NCI-H1105 treated with DMSO at 0.1 percent for 48 hours (cell line): ENCODE measurements at regions not wholly inside any gene's neighbourhood (a gene's known extent, or its start where the extent isn't known, plus 50 kb on each side); places are given as distances from the start of the nearest gene placed in this dataset.
"Not testable (repeated sequence)": the region's sequence is repeated elsewhere in the genome, so short reads cannot be mapped to it uniquely, and the experiment has no call there.

Experiments used
- DNase-seq: peaks from one replicate; lab custom pipeline; 2025; lab: John Stamatoyannopoulos, UW

DNA sequence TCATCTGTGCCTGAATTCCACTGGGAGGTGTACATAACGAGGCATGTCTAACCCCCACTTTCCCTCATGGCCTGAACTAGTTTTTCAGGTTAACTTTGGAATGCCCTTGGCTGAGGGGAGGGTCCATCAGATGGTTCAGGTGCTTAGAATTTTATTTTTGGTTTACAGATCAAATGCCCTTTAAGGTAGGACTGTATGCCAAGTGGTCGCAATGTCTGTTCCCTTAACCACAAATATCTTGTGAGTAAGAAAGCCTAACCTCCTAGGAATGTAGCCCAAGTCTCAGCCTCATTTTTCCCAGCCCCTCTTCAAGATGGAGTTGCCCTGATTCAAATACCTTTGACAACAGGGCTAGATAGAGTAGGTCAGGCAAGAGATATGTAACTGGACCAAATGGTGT lies 78.4 kb downstream of the RNASET2 start:
- no peak for DNase-seq

DNA sequence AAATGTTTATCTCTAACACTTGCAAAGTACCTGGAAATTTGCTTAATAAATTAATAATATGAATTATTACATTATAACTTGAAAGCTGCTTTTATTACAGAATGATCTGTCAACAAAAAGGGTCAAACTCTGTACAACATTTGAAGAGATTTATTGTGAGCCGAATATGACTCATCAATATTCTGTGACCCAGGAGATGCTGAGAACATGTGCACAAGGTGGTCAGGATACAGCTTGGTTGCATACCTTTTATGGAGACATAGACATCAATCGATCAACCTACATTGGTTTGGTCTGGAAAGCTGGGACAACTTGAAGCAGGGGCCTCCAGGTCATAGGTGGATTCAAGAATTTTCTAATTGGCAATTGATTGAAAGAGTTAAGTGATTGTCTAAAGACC lies 79.0 kb downstream of the RNASET2 start:
- DNase-seq, result no peak

DNA sequence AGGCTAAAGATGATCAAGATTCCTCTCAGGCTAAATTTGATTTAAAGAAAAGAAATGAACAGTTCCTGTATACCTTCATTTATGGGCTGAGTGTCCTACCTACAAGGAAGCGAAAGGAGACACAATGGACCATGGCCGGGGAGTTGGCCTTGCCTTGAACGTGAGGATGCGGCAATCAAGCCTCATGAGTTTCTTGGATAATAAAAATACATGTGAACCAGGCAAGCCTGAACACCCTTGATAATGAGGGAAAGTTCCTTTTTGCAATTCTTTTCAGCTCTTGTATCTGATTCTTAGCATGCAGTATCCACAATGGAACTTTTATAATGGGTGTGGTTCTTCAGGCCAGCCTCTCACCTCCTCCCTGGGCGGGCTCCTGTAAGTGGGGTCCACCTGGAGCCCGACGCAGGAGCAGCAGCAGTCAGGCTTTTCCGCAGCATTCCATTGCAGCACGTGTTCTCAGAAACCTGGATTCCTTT lies 83.8 kb downstream of the RNASET2 start:
- no peak for DNase-seq

DNA sequence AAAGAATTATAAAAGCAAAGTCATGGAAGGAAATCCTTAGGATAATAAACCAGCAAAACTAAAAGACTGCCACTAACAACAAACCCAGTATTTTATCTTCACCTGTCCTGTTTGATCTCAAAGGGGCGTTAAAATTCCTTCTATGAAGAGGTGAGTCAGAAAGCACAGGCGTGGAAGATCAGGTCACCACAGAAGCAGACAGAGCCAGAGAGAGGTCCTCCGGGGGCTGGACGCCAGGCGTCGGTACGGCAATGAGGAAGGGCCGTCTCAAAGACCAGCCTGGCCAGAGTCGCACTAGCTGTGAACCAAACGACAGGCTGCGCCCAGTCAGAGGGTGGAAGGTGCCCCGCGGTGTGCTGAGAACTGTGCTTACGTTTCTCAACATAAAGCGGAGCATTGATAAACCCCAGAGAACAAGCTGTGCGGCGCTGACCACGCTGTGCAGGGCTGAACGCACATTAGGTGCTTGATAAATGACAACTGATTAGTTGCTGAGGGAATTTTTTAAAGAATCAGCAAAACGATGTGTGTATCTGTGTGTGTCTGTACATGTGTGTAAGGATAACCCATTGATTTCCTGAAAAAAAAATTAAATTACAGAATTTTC lies 85.6 kb downstream of the RNASET2 start:
- DNase-seq, result no peak

DNA sequence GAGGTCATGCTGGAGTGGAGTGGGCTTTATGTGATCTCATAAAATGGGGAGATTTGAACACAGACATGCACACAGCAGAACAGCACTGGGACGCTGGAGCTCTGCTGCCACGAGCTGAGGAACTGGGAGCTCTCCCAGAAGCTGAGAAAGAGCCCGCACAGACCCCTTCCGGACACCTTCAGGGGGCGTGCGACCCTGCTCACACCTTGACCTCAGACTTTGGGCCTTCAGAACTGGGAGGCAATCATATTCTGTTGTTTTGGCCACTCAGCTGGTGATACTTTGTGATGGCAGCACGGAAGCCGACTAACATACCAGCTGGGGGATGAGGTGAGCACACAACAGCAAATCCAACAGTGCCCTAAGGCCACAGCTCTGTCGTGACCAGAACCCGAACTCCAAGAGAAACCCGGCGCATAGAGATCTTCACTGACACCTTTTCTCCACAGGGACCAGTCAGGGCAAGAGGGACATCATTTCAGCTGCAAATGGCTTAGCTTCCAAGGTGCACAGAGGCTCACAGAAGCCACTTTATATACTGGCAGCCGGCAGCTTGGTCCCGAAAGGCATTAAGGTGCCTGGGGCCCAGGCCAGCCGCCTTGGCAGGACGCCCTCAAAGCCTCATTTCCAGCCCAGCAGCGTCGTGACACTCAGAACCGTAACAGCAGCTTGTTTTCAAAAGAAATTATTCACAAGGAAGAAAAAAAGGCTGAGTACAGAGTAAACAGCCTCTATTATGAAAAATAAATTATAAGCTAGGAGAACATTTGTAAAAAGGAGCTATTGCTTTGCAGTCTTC lies 89.3 kb downstream of the RNASET2 start:
- DNase-seq, result peak; percentile 28

DNA sequence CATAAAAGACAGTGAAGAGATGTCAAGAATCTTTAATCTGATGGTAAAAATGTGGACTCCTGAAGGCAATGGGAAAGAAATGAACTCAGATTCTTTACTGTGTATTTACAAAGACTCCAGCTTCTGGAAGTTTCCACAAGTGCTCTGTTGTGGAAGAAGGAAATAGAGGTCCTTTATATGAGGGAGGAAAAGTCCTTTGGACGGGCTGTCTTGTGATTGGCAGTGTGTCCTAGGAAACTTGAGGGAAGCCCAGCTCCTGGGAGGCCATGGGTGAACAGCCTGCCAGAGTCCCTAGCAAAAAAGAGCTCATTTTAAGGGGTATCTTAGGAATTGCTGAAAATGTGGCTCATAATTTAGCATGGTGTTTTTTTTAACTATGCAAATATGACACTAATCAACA lies 92.0 kb downstream of the RNASET2 start:
- no peak for DNase-seq

DNA sequence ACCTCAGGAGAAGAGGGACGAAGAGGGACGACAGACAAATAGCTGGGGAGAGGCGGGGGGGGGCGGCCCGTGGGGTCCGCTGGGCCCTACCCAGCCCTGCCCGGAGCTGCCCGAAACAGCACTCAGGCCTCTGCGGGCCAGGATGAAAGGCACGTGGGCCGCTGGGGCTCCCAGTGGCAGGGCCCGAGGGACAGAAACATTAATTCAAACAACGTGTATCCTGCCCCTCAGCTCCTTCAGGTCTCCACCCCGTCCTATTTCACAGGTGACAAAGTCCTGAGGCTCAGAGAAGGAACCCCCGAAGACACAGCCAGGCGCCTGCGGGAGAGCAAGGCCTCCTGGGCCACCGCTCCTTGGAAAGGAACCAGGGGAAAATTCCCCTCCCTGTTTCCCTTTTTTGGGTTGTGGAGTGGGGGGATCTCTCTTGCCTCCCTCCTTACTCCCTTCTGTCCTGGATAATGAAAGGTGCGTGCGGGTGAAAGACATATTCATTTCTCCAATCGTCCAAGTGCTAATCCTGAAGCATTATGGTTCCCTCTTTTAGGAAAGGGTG lies 93.3 kb downstream of the RNASET2 start:
- no peak for DNase-seq

DNA sequence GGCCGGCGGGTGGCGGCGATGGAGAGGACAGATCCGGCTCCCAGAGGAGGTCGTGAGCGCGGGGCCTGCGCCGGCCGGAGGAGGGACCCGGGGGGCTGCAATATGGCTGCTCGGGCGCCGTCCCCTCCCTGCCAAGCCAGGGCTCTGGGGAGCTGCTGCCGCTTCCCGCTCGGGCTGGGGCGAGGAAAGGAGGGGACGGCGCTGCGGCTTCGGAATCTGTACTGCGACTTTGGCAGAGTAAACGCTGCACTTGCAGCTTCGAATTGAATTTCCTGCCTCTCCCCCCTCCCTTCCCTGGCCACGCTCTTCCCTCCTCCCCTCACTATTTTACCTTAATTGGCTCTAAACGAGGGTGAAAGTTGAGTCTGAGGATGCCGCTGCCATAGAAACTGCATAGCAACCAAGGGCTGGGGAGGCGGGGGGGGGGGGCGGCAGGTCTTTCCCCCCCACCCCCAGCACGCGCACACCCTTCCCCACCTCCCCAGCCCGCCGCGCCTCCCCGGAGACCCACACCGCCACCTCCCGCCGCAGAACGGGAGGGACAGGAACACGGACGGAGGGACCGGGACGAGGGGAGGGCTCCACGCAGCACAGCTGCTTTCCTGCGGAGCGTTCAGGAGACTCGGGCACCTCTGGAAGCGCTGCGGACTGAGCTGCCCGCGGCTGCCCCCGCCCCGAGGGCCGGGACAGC lies 93.9 kb downstream of the RNASET2 start:
- DNase-seq, result peak; percentile 74

DNA sequence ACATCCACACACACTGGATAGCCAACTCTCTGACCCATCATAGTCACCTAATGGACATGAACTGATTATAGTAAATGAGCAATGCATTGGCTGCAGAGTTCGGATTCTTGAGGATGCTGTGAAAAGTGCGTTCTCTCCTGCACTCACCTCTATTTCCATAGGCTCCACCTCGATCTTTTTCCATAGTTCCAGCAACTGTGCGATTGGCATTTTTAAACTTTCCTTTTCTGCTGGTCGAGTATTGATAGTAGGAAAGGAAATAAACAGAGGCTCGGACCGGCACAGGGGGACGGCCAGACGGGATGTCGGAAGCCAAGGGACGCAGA lies 94.4 kb downstream of the RNASET2 start:
- DNase-seq, result no peak

DNA sequence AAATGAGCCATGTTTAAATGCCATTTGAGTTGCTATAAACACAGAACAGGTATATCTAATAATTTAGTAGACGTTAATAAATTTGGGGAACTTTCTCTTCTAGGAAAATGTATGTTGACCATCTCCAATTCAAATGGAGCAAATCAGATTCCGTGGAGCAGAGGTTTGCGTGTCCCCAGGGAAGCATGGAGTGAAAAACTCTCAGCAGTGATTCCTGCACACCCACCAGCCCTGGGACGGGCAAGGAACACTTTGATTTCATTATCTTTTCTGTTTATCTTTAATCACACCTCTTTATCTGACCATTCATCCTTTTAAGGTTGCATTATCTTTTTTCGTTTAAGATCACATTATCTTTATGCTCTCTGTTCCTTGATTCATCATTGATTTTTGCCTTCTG lies 95.0 kb downstream of the RNASET2 start:
- DNase-seq, result no peak

DNA sequence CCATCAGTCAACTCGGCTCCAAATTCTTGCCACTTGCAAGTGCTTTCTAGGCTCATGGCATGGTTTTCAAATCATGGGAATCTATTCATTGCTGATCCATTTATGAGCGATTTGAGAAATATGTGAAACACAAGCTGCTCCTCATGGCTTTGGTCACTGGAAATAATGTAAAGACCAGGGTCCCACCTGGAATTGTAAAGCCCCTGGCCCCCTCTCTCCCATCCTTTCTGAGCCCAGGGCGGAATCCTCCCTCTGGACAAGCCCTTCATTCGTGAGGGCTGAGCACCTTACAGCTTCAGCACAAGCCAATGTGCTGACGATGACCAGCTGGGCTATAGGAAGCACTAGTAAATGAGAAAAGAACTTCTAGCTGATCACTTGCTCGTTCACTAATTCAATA lies 96.0 kb downstream of the RNASET2 start:
- no peak for DNase-seq

DNA sequence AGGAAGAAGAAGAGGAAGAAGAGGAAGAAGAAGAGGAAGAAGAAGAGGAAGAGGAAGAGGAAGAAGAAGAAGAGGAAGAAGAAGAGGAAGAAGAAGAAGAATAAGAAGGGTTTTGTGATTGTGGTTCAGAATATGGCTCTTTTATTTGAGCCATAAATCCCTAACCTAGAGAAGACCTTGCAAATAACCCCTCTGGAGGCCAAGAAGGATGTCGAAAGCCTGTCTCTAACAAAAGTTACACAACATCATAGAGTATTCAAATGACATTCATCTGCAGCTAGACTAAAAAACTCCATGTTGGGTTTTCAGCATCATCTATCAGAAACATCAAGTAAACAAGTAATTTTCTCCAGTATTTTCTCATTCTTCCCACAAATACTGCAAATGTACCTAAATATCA lies 100.9 kb downstream of the RNASET2 start:
- DNase-seq, result no peak

DNA sequence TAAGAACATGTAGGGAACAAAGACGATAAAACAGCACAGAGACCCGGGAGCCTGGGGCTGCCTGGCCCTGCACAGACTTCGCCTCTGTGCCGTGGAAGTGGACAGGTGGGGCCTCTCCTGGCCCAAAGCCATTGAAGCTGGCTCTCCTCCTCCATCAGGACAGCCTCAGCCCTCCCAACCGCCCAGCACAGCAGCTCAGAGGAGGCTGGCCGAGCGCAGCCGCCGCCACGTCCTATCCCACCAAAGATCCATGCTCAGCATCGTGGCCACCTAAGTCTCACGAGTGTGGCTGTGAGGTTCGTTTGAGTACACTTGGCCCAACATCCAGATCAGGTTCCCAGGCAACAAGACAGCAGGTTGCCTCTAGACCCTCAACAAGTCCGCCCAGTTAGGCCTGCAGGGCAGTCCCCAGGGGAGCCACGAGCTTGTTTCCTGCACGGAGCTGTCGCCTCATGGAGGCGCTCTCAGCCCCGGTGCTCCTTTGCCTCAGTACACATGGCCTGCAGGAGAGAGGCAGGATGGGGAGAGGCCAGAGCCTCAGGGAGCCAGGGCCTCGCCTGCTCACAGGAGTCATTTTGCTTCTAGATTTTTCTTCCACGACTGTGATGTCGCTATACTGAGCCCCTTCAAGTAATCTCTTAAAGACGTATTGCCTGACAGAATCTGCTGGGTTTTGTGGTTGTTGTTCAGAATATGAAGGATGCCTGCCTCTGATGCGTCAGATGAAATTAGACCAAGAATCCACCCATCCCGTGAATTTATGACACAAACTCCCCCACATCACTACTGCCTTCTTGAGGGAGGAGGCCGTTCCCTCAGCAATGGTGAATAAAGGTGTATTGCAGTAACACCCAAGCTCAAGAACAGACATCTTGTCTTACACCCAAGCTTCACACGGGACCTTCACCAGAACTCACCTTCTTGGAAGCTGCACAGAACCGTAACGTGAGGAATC lies 102.7 kb downstream of the RNASET2 start:
- DNase-seq, result no peak

DNA sequence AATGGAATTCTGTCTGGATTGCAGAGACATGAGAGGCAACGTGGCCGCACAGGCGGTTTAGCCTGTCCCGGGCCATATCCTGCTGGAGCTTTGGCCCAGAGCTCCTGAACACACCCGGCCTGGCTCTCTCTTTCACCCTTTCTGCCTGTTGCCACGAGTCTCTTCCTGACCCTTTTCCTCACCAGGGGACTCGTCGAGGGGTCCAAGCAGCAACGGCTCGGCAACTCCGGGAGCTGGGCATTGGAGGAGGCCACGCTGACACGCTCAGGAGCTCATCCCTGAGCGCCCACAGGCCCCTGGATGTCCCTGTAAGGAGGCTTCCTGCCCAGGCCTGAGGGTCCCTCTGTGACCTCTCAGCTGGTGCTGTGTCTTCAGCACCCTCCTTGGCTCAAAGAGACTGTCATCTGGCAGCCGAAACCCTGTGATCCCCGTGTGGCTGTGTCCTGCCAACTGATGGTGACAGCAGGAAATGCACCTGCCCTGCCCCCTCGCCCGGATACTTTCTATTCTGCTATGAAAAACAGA lies 103.8 kb downstream of the RNASET2 start:
- no peak for DNase-seq

DNA sequence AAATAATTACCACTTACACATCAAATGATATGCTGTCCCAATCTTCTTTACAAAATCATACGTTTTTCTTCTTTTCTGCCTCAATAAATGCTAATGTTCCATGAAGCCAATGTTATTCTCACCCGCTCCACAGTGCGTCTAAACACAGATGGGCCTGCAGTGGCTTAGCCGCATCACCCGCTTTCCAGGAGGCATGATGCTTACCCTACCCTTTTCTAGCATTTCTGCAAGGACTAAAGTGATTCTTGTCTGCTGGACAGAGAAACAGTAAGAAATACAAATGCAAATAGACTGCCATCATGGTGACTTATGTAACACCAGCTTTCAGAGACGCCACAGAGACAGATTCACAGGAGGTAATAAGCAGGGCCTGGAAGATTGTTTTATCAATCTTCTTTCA lies 104.4 kb downstream of the RNASET2 start:
- no peak for DNase-seq

DNA sequence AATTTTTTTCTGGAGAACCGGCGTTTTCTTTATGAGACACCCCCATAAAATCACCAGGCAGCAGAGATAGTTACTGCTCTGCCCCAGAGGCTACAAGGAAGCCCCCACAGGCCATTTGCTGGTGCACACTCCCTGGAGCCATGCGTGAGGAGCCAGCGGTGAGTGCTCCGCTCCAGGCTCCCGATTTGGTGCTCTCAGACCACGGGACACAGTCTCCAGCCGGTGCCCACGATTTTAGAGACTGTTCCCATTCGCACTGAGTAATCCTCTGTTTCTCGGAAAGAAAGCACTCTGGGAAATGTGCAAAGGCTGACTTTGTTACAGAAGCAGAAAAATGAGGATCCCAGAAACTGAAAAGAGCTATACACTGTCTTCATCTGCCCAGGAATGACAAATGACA lies 104.9 kb downstream of the RNASET2 start:
- DNase-seq, result no peak

DNA sequence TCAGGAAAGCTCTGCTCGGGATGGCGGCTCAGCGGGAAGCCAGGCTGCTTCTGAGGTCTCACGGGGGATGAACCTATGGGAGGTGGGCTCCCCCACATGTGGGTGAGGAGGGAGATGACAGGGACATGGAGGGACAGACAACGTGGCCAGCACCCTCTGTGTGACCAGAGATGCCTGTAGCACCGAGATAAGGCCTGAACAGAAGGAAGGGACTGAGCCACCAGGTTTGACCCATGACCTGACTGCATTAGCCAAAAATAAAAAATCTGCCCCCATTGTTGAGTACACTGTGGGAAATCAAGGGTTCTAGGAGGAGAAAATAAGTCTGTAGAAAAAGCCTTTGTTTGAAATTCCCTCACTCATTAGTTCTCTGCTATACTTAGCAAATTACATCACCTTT lies 105.7 kb downstream of the RNASET2 start:
- no peak for DNase-seq

DNA sequence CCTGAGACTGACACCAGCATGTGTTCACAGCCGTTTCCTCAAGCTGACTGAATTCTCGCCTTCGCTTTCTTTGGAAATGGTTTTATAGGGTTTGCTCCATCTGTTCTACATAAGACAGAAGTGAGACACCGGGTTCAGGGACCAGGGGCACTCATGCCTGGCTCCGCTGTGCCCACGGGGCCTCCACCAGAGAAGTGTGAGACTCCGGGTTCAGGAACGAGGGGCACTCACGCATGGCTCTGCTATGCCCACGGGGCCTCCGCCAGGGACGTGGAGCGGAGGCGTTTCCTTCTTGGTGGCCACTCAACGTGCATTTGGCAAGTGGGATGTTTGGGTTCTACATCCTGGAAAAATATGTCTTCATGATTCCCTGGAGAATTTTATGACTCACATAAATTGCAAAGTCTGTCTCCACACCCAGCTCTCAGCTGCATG lies 106.6 kb downstream of the RNASET2 start:
- DNase-seq, result no peak

DNA sequence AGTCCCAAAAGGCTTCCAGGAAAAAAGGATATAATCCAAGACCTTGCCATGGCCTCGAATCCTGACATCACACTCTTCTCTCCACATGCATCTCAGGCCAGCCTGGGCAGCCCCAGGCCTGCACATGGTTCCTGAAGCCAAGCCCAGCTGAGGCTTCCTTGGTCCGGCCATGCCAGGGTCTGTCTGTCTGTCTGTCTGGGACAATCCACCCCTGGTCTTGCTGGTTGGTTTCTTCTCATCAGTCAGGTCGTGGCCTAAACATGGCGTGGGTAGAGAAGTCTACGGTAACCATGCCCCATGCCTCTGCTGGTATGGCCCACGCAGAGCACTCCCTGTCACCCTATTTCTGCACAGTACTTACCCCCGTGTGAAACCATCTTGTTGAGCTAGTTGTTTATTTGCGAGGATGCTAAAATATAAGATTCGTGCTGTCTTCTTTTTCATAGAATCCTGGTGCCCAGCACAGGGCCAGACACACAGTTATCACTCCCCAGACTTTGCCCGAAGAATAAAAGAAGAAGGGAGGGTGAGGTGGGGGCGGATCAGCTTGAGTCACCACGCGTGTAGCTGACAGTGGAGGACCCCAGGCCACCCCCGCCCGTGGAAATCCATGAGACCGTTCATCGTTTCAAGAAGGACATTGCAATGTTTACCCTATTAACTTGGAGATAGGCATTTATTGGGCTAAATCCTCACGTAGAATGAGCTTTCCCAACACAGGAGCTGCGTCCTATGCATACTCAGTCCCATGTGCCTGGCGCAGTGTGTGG lies 107.2 kb downstream of the RNASET2 start:
- DNase-seq, result no peak

DNA sequence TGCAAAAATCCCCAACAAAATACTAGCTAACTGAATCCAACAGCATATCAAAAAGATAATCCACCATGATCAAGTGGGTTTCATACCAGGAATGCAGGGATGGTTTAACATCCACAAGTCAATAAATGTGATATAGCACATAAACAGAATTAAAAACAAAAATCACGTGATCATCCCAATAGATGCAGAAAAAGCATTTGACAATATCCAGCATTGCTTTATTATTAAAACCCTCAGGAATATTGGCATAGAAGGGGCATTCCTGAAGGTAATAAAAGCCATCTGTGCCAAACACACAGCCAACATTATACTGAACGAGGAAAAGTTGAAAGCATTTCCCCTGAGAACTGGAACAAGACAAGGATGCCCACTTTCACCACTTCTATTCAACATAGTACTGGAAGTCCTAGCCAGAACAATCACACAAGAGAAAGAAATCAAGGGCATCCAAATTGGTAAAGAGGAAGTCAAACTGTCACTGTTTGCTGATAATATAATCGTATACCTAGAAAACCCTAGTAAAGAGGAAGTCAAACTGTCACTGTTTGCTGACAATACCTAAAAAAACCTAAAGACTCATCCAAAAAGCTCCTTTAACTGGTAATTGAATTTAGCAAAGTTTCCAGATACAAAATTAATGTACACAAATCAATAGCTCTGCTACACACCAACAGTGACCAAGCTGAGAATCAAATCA lies 109.8 kb downstream of the RNASET2 start:
- DNase-seq, result not testable (repeated sequence)
